GM12878 (cell line): ENCODE measurements at regions not wholly inside any gene's neighbourhood (a gene's known extent, or its start where the extent isn't known, plus 50 kb on each side); places are given as distances from the start of the nearest gene placed in this dataset.

Source experiments
- ATAC-seq: fragments of 200-7000 bp; cut with Tn5 transposase; 3 replicates; pipeline ENCODE4 v1.9.1; 2020; ENCODE audit warnings: mild to moderate bottlenecking, moderate library complexity
- BruUV-seq: library from RNA; stranded (reverse); fragments of 400-500 nt; replicated peaks from 2 replicates; lab custom pipeline; 2021; lab: Mats Ljungman, UMichigan
- CTCF ChIA-PET: fragments of 300-600 bp; sonication (Branson Sonifier 250); formaldehyde crosslinking; extraction: SDS; loops from one replicate; lab custom pipeline; 2021; ENCODE audit warnings: inconsistent platforms; lab: Yijun Ruan, JAX
- POLR2A ChIA-PET: fragments of 350-600 bp; formaldehyde crosslinking; extraction: SDS; loops from one replicate; lab custom pipeline; 2021; ENCODE audit warnings: inconsistent platforms; lab: Charles Lee
- RAD21 ChIA-PET: fragments of 300-600 bp; sonication (Branson Sonifier 250); formaldehyde crosslinking; loops from one replicate; lab custom pipeline; 2023; ENCODE audit warnings: antibody characterized with exemption; ENCODE audit not compliant: unreplicated experiment; lab: Charles Lee
- SMC1A ChIA-PET: fragments of 300-600 bp; sonication (Branson Sonifier 250); formaldehyde crosslinking; loops from one replicate; lab custom pipeline; 2023; ENCODE audit not compliant: unreplicated experiment, uncharacterized antibody; lab: Charles Lee
- DNase-seq: peaks from one replicate; pipeline ENCODE4 v3.0.0-alpha.2; 2011; ENCODE audit warnings: low read depth, low spot score
- FAIRE-seq: peaks from 3 replicates; lab custom pipeline; 2011; peaks lifted over from hg19 to GRCh38; lab: Jason Lieb, UNC
- H2AFZ ChIP-seq: 2 replicates; pipeline ENCODE4 v1.6.0; 2011; ENCODE audit warnings: low read depth, low read length, control low read depth; ENCODE audit not compliant: control insufficient read depth
- H3K27ac ChIP-seq: 2 replicates; pipeline ENCODE4 v1.5.1; 2011; ENCODE audit warnings: control low read depth; ENCODE audit not compliant: control insufficient read depth, insufficient read depth
- H3K27me3 ChIP-seq, 2 experiments: replicated peaks in 1 of 2; 2 replicates each; pipeline versions ENCODE4 v1.6.0 to v1.6.1; 2011; ENCODE audit warnings: low read length in 1 of 2; ENCODE audit not compliant: control insufficient read depth in 2 of 2, insufficient read depth in 2 of 2
- H3K36me3 ChIP-seq, 2 experiments: 2 replicates each; pipeline ENCODE4 v1.5.1; 2011; ENCODE audit warnings: low read length in 1 of 2; ENCODE audit not compliant: control insufficient read depth in 2 of 2, insufficient read depth in 2 of 2
- H3K4me1 ChIP-seq: 2 replicates; pipeline ENCODE4 v1.6.1; 2011; ENCODE audit warnings: mild to moderate bottlenecking, low read length, moderate library complexity, mixed read lengths; ENCODE audit not compliant: control insufficient read depth, insufficient read depth
- H3K4me2 ChIP-seq: 2 replicates; pipeline ENCODE4 v1.6.0; 2011; ENCODE audit warnings: control low read depth; ENCODE audit not compliant: control insufficient read depth, insufficient read depth
- H3K4me3 ChIP-seq: fragments of 200-600 bp; sonication (generic); 2 replicates; pipeline ENCODE4 v1.5.1; 2016
- H3K79me2 ChIP-seq: 2 replicates; pipeline ENCODE4 v1.6.0; 2011; ENCODE audit warnings: low read length; ENCODE audit not compliant: control insufficient read depth, insufficient read depth
- H3K9ac ChIP-seq: 2 replicates; pipeline ENCODE4 v1.8.0; 2011; ENCODE audit warnings: low read length, control low read depth, mixed read lengths; ENCODE audit not compliant: control insufficient read depth, insufficient read depth
- H3K9me3 ChIP-seq: replicated peaks from 3 replicates; pipeline ENCODE4 v1.5.1; 2011; ENCODE audit warnings: mild to moderate bottlenecking, low read length; ENCODE audit not compliant: control insufficient read depth, insufficient read depth
- H4K20me1 ChIP-seq: 2 replicates; pipeline ENCODE4 v1.6.0; 2011; ENCODE audit not compliant: control insufficient read depth, insufficient read depth
- BMI1 ChIP-seq: fragments of 450-650 bp; IDR thresholded peaks from 2 replicates; pipeline ENCODE4 v1.6.1; 2016; ENCODE audit warnings: mild to moderate bottlenecking, moderate library complexity, borderline replicate concordance
- ETV6 ChIP-seq, 2 experiments: fragments of 450-650 bp in 1 of 2; IDR thresholded peaks in 1 of 2; conservative IDR thresholded peaks in 1 of 2; 2 replicates each; pipeline ENCODE4 v1.6.1; 2014; ENCODE audit warnings: antibody characterized with exemption in 1 of 2, borderline replicate concordance in 1 of 2, low read depth in 1 of 2, mild to moderate bottlenecking in 1 of 2, moderate library complexity in 1 of 2
- LARP7 ChIP-seq: fragments of 450-650 bp; IDR thresholded peaks from 2 replicates; pipeline ENCODE4 v1.6.1; 2017; ENCODE audit warnings: mild to moderate bottlenecking
- MYC ChIP-seq: IDR thresholded peaks from 2 replicates; pipeline ENCODE4 v1.6.1; 2011; ENCODE audit warnings: mild to moderate bottlenecking, low read length, moderate library complexity, inconsistent platforms; ENCODE audit not compliant: insufficient read depth, insufficient replicate concordance, insufficient read length, severe bottlenecking
- PAX8 ChIP-seq: fragments of 450-650 bp; IDR thresholded peaks from 2 replicates; pipeline ENCODE4 v1.6.1; 2017; ENCODE audit warnings: mild to moderate bottlenecking, moderate library complexity
- RAD51 ChIP-seq: fragments of 450-650 bp; IDR thresholded peaks from 2 replicates; pipeline ENCODE4 v1.6.1; 2016; ENCODE audit warnings: moderate library complexity, mild to moderate bottlenecking, inconsistent platforms
- RBBP5 ChIP-seq: fragments of 200-600 bp; sonication (generic); conservative IDR thresholded peaks from 2 replicates; pipeline ENCODE4 v1.6.1; 2016
- SIX5 ChIP-seq: IDR thresholded peaks from 2 replicates; pipeline ENCODE4 v1.6.1; 2011; ENCODE audit warnings: mild to moderate bottlenecking, low read depth, low read length, moderate library complexity; ENCODE audit not compliant: severe bottlenecking
- SPI1 ChIP-seq: IDR thresholded peaks from 2 replicates; pipeline ENCODE4 v1.6.1; 2011; ENCODE audit warnings: low read depth, mild to moderate bottlenecking, low read length, moderate library complexity, borderline replicate concordance; ENCODE audit not compliant: insufficient read depth
- in situ Hi-C: fragments of 300-500 bp; cut with MboI; formaldehyde crosslinking; loops from 9 replicates; pipeline ENCODE4 v1.14.3; 2018; ENCODE audit warnings: mixed read lengths
- intact Hi-C: fragments of 100-400 bp; cut with micrococcal nuclease; formaldehyde crosslinking; loops from one replicate; pipeline ENCODE4 v1.14.2; 2022; ENCODE audit not compliant: unreplicated experiment
- TF ChIP-seq, protein P1 (sequence below): fragments of 450-650 bp; IDR thresholded peaks from 2 replicates; pipeline ENCODE4 v1.6.1; 2017; ENCODE audit warnings: mild to moderate bottlenecking

DNA sequence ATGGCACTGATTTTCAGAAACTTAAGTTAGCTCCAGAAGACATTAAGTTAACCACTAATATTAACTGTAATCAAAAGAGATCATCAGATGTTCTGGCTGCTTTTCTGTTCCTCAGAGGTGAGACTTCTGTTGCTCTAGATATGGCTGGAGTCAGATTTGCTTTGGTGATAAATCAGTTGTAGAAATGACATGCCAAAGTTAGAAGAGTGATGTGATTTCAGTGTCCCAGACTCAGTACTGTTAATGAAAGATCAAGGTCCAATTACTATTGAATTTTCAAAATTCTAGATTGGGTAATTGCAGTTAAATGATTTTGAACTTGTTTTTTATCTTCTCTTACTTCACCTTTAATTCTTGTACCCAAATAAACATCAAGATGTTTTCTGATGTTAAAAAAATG is 402.4 kb upstream of the SYNCRIP start (continued):
- TF ChIP-seq SPI1 (no peak), RAD51 (no peak), BMI1 (no peak), SIX5 (no peak)

DNA sequence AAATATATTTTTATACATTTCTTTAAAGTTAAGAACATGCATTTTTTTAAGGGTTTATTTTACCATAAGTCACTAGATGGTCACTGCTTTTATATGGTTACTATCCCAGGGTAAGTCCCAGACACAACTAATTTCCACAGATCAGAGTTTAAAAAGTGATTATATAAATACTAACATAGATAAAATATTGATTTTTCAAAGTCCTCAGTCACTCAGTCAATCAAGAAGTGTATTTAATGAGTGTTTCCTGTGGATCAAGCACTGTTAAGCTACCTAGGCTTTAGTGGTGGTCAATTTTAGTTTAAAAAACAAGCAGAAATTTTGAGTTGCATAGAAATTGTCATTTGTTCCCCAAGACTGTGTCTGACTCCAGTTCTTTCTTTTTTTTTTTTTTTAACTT is 399.5 kb upstream of the SYNCRIP start:
- Histone ChIP-seq H4K20me1 (no peaks in the 10 kb centered on the region), H3K36me3 (no peaks in the 10 kb centered on the region), H3K27ac (no peak overlapping the region), H3K79me2 (no peaks in the 10 kb centered on the region), H3K27me3 (no peaks in the 10 kb centered on the region), H3K4me3 (no peak overlapping the region), H3K9me3 (no peaks in the 10 kb centered on the region), H2AFZ (no peak overlapping the region), H3K4me1 (no peaks in the 10 kb centered on the region), H3K9ac (no peak overlapping the region), H3K4me2 (no peak overlapping the region)
- in situ Hi-C loops (no loop called here), intact Hi-C loops (no loop called here)
- DNase-seq: no peak
- SMC1A ChIA-PET: interaction anchor here (1.0 kb wide), 1 partner anchor 11 kb away, joined by 3 read pairs; no protein-coding TSS in a partner anchor
- RAD21 ChIA-PET: no interaction called here
- BruUV-seq: no TSS peak
- no peak for ATAC-seq
- TF ChIP-seq MYC (no peak), LARP7 (no peak), ETV6 (conservative IDR thresholded peaks at IDR 0.05 in 1 of 2, IDR thresholded peaks at IDR 0.05 in 1 of 2; ENCODE audit: borderline replicate concordance in 1 of 2, low read depth in 1 of 2) (no peak), RBBP5 (no peak), PAX8 (no peak)
- TF ChIP-seq, protein P1, sequence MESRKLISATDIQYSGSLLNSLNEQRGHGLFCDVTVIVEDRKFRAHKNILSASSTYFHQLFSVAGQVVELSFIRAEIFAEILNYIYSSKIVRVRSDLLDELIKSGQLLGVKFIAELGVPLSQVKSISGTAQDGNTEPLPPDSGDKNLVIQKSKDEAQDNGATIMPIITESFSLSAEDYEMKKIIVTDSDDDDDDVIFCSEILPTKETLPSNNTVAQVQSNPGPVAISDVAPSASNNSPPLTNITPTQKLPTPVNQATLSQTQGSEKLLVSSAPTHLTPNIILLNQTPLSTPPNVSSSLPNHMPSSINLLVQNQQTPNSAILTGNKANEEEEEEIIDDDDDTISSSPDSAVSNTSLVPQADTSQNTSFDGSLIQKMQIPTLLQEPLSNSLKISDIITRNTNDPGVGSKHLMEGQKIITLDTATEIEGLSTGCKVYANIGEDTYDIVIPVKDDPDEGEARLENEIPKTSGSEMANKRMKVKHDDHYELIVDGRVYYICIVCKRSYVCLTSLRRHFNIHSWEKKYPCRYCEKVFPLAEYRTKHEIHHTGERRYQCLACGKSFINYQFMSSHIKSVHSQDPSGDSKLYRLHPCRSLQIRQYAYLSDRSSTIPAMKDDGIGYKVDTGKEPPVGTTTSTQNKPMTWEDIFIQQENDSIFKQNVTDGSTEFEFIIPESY: no peak
- FAIRE-seq: no peak
- POLR2A ChIA-PET: no interaction called here
- CTCF ChIA-PET: no interaction called here
